HCT116 (cell line): ENCODE measurements at regions not wholly inside any gene's neighbourhood (a gene's known extent, or its start where the extent isn't known, plus 50 kb on each side); places are given as distances from the start of the nearest gene placed in this dataset.

Source experiments
- ATAC-seq: fragments of 200-7000 bp; cut with Tn5 transposase; 2 replicates; pipeline ENCODE4 v1.9.1; 2020; ENCODE audit warnings: mild to moderate bottlenecking, moderate library complexity
- BruUV-seq: library from RNA; stranded (reverse); fragments of 400-500 nt; replicated peaks from 2 replicates; lab custom pipeline; 2021; lab: Mats Ljungman, UMichigan
- CTCF ChIA-PET: fragments of 300-600 bp; sonication (Branson Sonifier 250); formaldehyde crosslinking; loops from one replicate; lab custom pipeline; 2021; ENCODE audit warnings: antibody characterized with exemption; lab: Charles Lee
- POLR2A ChIA-PET: fragments of 300-600, 350-600 bp; sonication (Branson Sonifier 250); formaldehyde crosslinking; loops from one replicate; lab custom pipeline; 2021; ENCODE audit warnings: antibody characterized with exemption; lab: Charles Lee
- RAD21 ChIA-PET, 2 experiments: fragments of 300-600 bp; sonication (Branson Sonifier 250); formaldehyde crosslinking; loops; one replicate each; lab custom pipeline; 2023; ENCODE audit warnings: low total read pairs in 2 of 2; ENCODE audit not compliant: uncharacterized antibody in 2 of 2, unreplicated experiment in 2 of 2, low non-redundant PET in 1 of 2; lab: Charles Lee
- DNase-seq: peaks from one replicate; pipeline ENCODE4 v3.0.0-alpha.2; 2010; ENCODE audit warnings: low read depth, low spot score
- H2AFZ ChIP-seq: fragments of 200-600 bp; shearing (Covaris generic), sonication (generic); 2 replicates; pipeline ENCODE4 v1.6.1; 2017; ENCODE audit warnings: low read depth, mixed run types, mixed read lengths, antibody characterized with exemption, low read length; ENCODE audit not compliant: poor library complexity, severe bottlenecking
- H3K27ac ChIP-seq: 2 replicates; pipeline ENCODE4 v1.5.1; 2012; ENCODE audit warnings: low read depth, low read length
- H3K27me3 ChIP-seq: fragments of 200-600 bp; sonication (generic); 2 replicates; pipeline ENCODE4 v1.6.1; 2016; ENCODE audit warnings: mixed run types, low read length, mixed read lengths; ENCODE audit not compliant: insufficient read depth
- H3K36me3 ChIP-seq, 2 experiments: fragments of 200-500 bp in 1 of 2; fragments of 200-600 bp in 1 of 2; sonication (Bioruptor generic) in 1 of 2; sonication (generic) in 1 of 2; 2 replicates each; pipeline versions ENCODE4 v1.5.1 to v1.6.1; 2014 to 2016; ENCODE audit warnings: low read length in 2 of 2, inconsistent platforms in 1 of 2, mixed read lengths in 1 of 2, mixed run types in 1 of 2; ENCODE audit not compliant: insufficient read depth in 2 of 2, control insufficient read depth in 1 of 2
- H3K4me1 ChIP-seq, 2 experiments: fragments of 200-600 bp in 1 of 2; sonication (generic) in 1 of 2; 2 replicates each; pipeline versions ENCODE4 v1.5.1 to v1.6.1; 2012 to 2017; ENCODE audit warnings: low read length in 2 of 2, inconsistent platforms in 1 of 2, mild to moderate bottlenecking in 1 of 2, mixed read lengths in 1 of 2, mixed run types in 1 of 2, moderate library complexity in 1 of 2; ENCODE audit not compliant: insufficient read depth in 2 of 2, control insufficient read depth in 1 of 2
- H3K4me2 ChIP-seq: fragments of 200-600 bp; sonication (generic); 2 replicates; pipeline ENCODE4 v1.6.1; 2017; ENCODE audit warnings: mixed run types, low read length, mixed read lengths
- H3K4me3 ChIP-seq, 2 experiments: fragments of 200-600 bp in 1 of 2; sonication (generic) in 1 of 2; replicated peaks in 1 of 2; 2 replicates each; pipeline ENCODE4 v1.5.1; 2011 to 2016; ENCODE audit warnings: low read length in 2 of 2, control low read depth in 1 of 2, low read depth in 1 of 2, mild to moderate bottlenecking in 1 of 2, mixed read lengths in 1 of 2, mixed run types in 1 of 2
- H3K79me2 ChIP-seq: fragments of 200-600 bp; sonication (generic); 2 replicates; pipeline ENCODE4 v1.6.1; 2017; ENCODE audit warnings: mild to moderate bottlenecking, mixed run types, low read length, moderate library complexity, mixed read lengths; ENCODE audit not compliant: insufficient read depth
- H3K9ac ChIP-seq: fragments of 200-600 bp; sonication (generic); 2 replicates; pipeline ENCODE4 v1.6.1; 2016; ENCODE audit warnings: low read length, mixed read lengths
- H3K9me2 ChIP-seq: fragments of 200-600 bp; sonication (generic), shearing (Covaris generic); 2 replicates; pipeline ENCODE4 v1.6.1; 2017; ENCODE audit warnings: mixed run types, mild to moderate bottlenecking, moderate library complexity; ENCODE audit not compliant: insufficient read depth
- H3K9me3 ChIP-seq, 2 experiments: fragments of 200-500 bp in 1 of 2; fragments of 200-600 bp in 1 of 2; sonication (Bioruptor generic) in 1 of 2; sonication (generic) in 1 of 2; 2 replicates each; pipeline ENCODE4 v1.6.1; 2014 to 2017; ENCODE audit warnings: low read length in 2 of 2, mixed read lengths in 2 of 2, inconsistent platforms in 1 of 2, low read depth in 1 of 2, mild to moderate bottlenecking in 1 of 2, mixed run types in 1 of 2, moderate library complexity in 1 of 2; ENCODE audit not compliant: control insufficient read depth in 1 of 2, insufficient read depth in 1 of 2
- H4K20me1 ChIP-seq: fragments of 200-600 bp; sonication (generic), shearing (Covaris generic); 2 replicates; pipeline ENCODE4 v1.6.1; 2017; ENCODE audit warnings: mixed run types, mild to moderate bottlenecking, moderate library complexity; ENCODE audit not compliant: insufficient read depth
- CBX3 ChIP-seq: IDR thresholded peaks from 2 replicates; pipeline ENCODE4 v1.6.1; 2012; ENCODE audit warnings: low read depth
- EGR1 ChIP-seq: IDR thresholded peaks from 2 replicates; pipeline ENCODE4 v1.6.1; 2012; ENCODE audit warnings: low read depth
- ELF1 ChIP-seq: IDR thresholded peaks from 2 replicates; pipeline ENCODE4 v1.6.1; 2012; ENCODE audit warnings: low read depth, borderline replicate concordance
- FOSL1 ChIP-seq: IDR thresholded peaks from 2 replicates; pipeline ENCODE4 v1.6.1; 2012; ENCODE audit warnings: low read depth
- JUND ChIP-seq: IDR thresholded peaks from 2 replicates; pipeline ENCODE4 v1.6.1; 2012
- POLR2A ChIP-seq: IDR thresholded peaks from 2 replicates; pipeline ENCODE4 v1.7.0; 2011; ENCODE audit warnings: borderline replicate concordance; ENCODE audit not compliant: insufficient read depth, insufficient read length; ENCODE audit errors: extremely low read depth
- RAD21 ChIP-seq: IDR thresholded peaks from 2 replicates; pipeline ENCODE4 v1.6.1; 2012; ENCODE audit warnings: low read depth, mild to moderate bottlenecking
- SIN3A ChIP-seq: IDR thresholded peaks from 2 replicates; pipeline ENCODE4 v1.6.1; 2012; ENCODE audit warnings: low read depth
- SP1 ChIP-seq: IDR thresholded peaks from 2 replicates; pipeline ENCODE4 v1.6.1; 2012; ENCODE audit warnings: low read depth
- SRF ChIP-seq: IDR thresholded peaks from 2 replicates; pipeline ENCODE4 v1.6.1; 2012; ENCODE audit warnings: low read depth
- YY1 ChIP-seq: IDR thresholded peaks from 2 replicates; pipeline ENCODE4 v1.6.1; 2011; ENCODE audit warnings: low read length, low read depth, moderate library complexity, mild to moderate bottlenecking; ENCODE audit not compliant: insufficient replicate concordance; ENCODE audit errors: extremely low read depth
- ZFX ChIP-seq: fragments of 450-650 bp; IDR thresholded peaks from 2 replicates; pipeline ENCODE4 v1.6.1; 2017
- ZNF274 ChIP-seq: fragments of 200-500 bp; sonication (Bioruptor generic); IDR thresholded peaks from 2 replicates; pipeline ENCODE4 v1.6.1; 2014; ENCODE audit warnings: mild to moderate bottlenecking, low read depth, low read length, inconsistent platforms
- intact Hi-C: fragments of 100-400 bp; cut with micrococcal nuclease; formaldehyde crosslinking; loops from 2 replicates; pipeline ENCODE4 v1.10.0; 2022
- TF ChIP-seq, protein P1 (sequence below): IDR thresholded peaks from 2 replicates; pipeline ENCODE4 v1.6.1; 2012; ENCODE audit warnings: low read depth
- TF ChIP-seq, protein P2 (sequence below), 3 experiments: fragments of 200-600 bp in 1 of 3; sonication (generic) in 1 of 3; IDR thresholded peaks in 2 of 3; conservative IDR thresholded peaks in 1 of 3; 2 replicates each; pipeline ENCODE4 v1.5.1; 2012 to 2017; ENCODE audit warnings: low read depth in 2 of 3, low read length in 2 of 3, antibody characterized with exemption in 1 of 3, borderline replicate concordance in 1 of 3, control low read depth in 1 of 3, mild to moderate bottlenecking in 1 of 3, mixed read lengths in 1 of 3, mixed run types in 1 of 3, moderate library complexity in 1 of 3; ENCODE audit not compliant: insufficient read depth in 1 of 3
- TF ChIP-seq, protein P3 (sequence below): IDR thresholded peaks from 2 replicates; pipeline ENCODE4 v1.6.1; 2012

DNA sequence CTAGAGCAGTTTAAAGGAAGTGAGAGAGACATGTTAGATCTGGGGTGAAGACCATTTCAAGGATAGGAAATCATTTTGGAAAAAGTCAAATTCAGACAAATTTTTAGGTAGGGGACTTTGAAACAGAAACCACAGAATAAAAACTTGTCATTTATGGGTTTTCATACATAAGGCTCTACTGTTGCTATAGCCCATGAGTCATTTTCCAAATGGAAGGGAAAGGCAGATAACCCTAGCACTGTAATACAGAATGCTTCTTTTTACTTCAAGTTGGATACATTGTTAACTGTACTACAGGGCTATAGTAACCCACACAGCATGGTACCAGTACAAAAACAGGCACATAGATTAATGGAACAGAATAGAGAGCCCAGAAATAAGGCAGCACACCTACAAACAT, 455.4 kb downstream of the EBF1 start:
- Histone ChIP-seq H3K9me3 (no peaks in the 10 kb centered on the region), H4K20me1 (no peaks in the 10 kb centered on the region), H3K36me3 (no peaks in the 10 kb centered on the region), H3K9ac (no peak overlapping the region), H3K79me2 (no peaks in the 10 kb centered on the region), H3K4me2 (no peak overlapping the region), H3K27ac (no peak overlapping the region), H3K9me2 (no peaks in the 10 kb centered on the region), H3K4me1 (no peaks in the 10 kb centered on the region), H2AFZ (no peak overlapping the region), H3K27me3 (no peaks in the 10 kb centered on the region), H3K4me3 (no peak overlapping the region)
- DNase-seq (no peak), ATAC-seq (no peak)
- intact Hi-C loops, result no loop called here
- ChIA-PET POLR2A (no interaction called here), CTCF (no interaction called here), RAD21 (no interaction called here)
- no TSS peak for BruUV-seq
- no peak for TF ChIP-seq EGR1
- no peak for TF ChIP-seq SIN3A
- TF ChIP-seq FOSL1, result no peak
- TF ChIP-seq POLR2A, result no peak
- no peak for TF ChIP-seq ZFX
- TF ChIP-seq, protein P1, sequence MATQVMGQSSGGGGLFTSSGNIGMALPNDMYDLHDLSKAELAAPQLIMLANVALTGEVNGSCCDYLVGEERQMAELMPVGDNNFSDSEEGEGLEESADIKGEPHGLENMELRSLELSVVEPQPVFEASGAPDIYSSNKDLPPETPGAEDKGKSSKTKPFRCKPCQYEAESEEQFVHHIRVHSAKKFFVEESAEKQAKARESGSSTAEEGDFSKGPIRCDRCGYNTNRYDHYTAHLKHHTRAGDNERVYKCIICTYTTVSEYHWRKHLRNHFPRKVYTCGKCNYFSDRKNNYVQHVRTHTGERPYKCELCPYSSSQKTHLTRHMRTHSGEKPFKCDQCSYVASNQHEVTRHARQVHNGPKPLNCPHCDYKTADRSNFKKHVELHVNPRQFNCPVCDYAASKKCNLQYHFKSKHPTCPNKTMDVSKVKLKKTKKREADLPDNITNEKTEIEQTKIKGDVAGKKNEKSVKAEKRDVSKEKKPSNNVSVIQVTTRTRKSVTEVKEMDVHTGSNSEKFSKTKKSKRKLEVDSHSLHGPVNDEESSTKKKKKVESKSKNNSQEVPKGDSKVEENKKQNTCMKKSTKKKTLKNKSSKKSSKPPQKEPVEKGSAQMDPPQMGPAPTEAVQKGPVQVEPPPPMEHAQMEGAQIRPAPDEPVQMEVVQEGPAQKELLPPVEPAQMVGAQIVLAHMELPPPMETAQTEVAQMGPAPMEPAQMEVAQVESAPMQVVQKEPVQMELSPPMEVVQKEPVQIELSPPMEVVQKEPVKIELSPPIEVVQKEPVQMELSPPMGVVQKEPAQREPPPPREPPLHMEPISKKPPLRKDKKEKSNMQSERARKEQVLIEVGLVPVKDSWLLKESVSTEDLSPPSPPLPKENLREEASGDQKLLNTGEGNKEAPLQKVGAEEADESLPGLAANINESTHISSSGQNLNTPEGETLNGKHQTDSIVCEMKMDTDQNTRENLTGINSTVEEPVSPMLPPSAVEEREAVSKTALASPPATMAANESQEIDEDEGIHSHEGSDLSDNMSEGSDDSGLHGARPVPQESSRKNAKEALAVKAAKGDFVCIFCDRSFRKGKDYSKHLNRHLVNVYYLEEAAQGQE, result no peak
- TF ChIP-seq ZNF274, result no peak
- no peak for TF ChIP-seq ELF1
- no peak for TF ChIP-seq SP1
- no peak for TF ChIP-seq RAD21
- TF ChIP-seq YY1, result no peak
- no peak for TF ChIP-seq CBX3
- TF ChIP-seq JUND, result no peak
- TF ChIP-seq, protein P2, sequence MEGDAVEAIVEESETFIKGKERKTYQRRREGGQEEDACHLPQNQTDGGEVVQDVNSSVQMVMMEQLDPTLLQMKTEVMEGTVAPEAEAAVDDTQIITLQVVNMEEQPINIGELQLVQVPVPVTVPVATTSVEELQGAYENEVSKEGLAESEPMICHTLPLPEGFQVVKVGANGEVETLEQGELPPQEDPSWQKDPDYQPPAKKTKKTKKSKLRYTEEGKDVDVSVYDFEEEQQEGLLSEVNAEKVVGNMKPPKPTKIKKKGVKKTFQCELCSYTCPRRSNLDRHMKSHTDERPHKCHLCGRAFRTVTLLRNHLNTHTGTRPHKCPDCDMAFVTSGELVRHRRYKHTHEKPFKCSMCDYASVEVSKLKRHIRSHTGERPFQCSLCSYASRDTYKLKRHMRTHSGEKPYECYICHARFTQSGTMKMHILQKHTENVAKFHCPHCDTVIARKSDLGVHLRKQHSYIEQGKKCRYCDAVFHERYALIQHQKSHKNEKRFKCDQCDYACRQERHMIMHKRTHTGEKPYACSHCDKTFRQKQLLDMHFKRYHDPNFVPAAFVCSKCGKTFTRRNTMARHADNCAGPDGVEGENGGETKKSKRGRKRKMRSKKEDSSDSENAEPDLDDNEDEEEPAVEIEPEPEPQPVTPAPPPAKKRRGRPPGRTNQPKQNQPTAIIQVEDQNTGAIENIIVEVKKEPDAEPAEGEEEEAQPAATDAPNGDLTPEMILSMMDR (IDR thresholded peaks at IDR 0.05 in 2 of 3, conservative IDR thresholded peaks at IDR 0.05 in 1 of 3; ENCODE audit: borderline replicate concordance in 1 of 3, insufficient read depth in 1 of 3, low read depth in 2 of 3, low read length in 2 of 3), result no peak
- TF ChIP-seq, protein P3, sequence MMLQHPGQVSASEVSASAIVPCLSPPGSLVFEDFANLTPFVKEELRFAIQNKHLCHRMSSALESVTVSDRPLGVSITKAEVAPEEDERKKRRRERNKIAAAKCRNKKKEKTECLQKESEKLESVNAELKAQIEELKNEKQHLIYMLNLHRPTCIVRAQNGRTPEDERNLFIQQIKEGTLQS, result no peak
- TF ChIP-seq SRF, result no peak
